ENCODE measurements at regions not wholly inside any gene's neighbourhood (a gene's known extent, or its start where the extent isn't known, plus 50 kb on each side); places are given as distances from the start of the nearest gene placed in this dataset.

DNA sequence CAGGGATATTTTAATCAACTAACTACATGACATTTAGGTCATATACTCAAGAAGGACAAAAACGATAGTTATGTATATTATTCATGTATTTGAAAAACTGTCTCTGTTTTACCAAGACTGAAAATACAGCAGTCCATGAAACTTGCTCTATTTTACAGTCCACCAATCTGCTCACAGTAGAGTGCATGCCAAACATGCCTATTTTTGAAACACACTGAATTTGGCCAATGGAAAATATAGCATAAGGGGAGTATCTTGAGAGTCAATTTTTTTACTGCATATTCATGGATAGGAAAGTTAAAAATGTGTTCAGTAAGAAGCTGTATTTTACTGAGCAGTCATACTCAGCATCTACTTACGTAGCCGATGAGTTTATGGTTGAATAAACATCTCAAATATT is 621.2 kb upstream of the CHORDC1 start:
- TF ChIP-seq CTCF (IDR thresholded peaks at IDR 0.05; ENCODE audit: borderline replicate concordance, insufficient read depth, low read depth, low read length) = no peak
- H3K4me3 ChIP-seq (ENCODE audit: low read depth, low read length) = no peak overlapping the region

DNA sequence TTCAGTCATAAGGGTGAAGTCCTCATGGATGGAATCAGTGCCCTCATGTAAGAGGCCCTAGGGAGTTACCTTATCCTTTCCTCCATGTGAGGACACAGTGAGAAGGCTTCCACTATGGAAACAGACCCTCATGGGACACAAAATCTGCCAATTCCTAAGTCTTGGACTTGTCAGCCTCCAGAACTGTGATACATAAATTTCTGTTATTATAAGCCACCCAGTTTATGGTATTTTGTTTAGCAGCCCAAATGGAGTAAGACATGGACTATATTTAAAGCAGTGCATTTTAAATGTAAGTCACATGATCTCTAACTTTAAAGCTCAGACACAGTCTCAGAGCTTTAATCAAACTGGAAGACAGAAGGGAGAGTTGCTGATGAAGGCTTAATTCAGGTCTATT is 619.8 kb upstream of the CHORDC1 start:
- TF ChIP-seq CTCF (IDR thresholded peaks at IDR 0.05; ENCODE audit: borderline replicate concordance, insufficient read depth, low read depth, low read length) = no peak
- no peak overlapping the region for H3K4me3 ChIP-seq (ENCODE audit: low read depth, low read length)

DNA sequence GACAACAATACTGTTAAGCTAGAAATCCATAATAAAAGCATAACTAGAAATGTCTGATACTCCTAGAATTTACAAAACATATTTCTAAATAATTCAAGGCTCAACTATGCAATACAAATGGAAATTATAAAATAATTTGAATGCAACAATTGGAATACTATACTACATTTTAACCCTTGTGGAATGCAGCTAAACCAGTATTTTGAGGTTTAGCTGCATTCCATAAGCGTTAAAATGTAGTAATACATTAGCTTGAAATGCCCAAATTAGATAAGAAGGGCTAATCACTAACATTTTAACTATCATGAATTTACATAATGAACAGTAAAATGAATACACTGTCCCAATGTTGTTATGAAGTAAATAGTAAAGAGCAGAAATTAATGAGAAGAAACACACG is 617.2 kb upstream of the CHORDC1 start:
- no peak for TF ChIP-seq CTCF (IDR thresholded peaks at IDR 0.05; ENCODE audit: borderline replicate concordance, insufficient read depth, low read depth, low read length)
- H3K4me3 ChIP-seq (ENCODE audit: low read depth, low read length) = no peak overlapping the region

- no peak overlapping the region for H3K4me3 ChIP-seq (ENCODE audit: low read depth, low read length)
- no peak for TF ChIP-seq CTCF (IDR thresholded peaks at IDR 0.05; ENCODE audit: borderline replicate concordance, insufficient read depth, low read depth, low read length)
Measured at GRCh38 chr11:90836031-90836430, 613.2 kb upstream of the CHORDC1 start.

DNA sequence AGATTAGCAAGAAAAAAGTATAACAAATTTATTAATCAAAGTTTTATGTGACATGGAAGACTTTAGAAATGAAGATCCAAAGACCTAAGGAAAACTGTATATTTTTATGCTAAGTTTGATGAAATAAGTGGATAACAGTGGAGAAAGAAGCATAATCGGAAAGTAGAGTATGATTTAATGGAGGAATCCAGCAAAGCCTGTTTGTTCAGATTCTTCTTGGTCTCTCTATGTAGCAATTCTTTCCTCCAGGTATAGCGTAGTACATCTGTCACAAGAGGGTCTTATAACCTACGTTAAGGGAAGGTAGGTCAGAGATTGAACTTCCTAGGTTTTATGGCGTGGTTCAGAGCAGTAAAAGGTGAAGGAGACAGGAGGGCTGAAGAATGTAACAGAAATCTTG is 600.6 kb upstream of the CHORDC1 start:
- no peak for TF ChIP-seq CTCF (IDR thresholded peaks at IDR 0.05; ENCODE audit: borderline replicate concordance, insufficient read depth, low read depth, low read length)
- H3K4me3 ChIP-seq (ENCODE audit: low read depth, low read length) = no peak overlapping the region

- TF ChIP-seq CTCF (IDR thresholded peaks at IDR 0.05; ENCODE audit: borderline replicate concordance, insufficient read depth, low read depth, low read length) = no peak
- H3K4me3 ChIP-seq (ENCODE audit: low read depth, low read length) = no peak overlapping the region
Measured at GRCh38 chr11:90822996-90823395, 600.1 kb upstream of the CHORDC1 start.

DNA sequence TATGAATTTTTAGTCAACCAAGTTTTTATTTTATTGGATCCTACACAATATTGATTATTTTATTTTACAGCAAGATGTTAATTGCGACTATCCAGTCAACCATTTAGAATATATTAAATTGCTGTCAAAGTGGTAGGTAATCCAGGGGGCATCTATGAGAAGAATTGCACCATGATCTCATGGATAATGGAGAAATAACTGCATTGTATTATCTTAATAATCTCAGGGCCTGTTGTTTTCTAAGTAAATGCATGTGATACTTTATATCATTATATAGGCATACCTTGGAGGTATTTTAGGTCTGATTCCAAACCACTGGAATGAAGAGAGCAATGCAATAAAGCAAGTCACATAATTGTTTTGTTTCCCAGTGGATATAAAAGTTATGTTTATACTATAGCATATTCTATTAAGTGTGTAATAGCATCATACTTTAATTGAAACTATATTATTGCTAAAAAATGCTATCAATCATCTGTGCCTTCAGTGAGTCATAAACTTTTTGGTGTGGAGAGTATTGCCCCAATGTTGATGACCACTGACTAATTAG is 595.4 kb upstream of the CHORDC1 start:
- H3K4me3 ChIP-seq (ENCODE audit: low read depth, low read length) = no peak overlapping the region
- TF ChIP-seq CTCF (IDR thresholded peaks at IDR 0.05; ENCODE audit: borderline replicate concordance, insufficient read depth, low read depth, low read length) = no peak
